PC-3 (cell line): ENCODE measurements at regions not wholly inside any gene's neighbourhood (a gene's known extent, or its start where the extent isn't known, plus 50 kb on each side); places are given as distances from the start of the nearest gene placed in this dataset.

Experiments used
- ATAC-seq: fragments of 200-7000 bp; cut with Tn5 transposase; 2 replicates; pipeline ENCODE4 v1.9.1; 2020; ENCODE audit warnings: mild to moderate bottlenecking, moderate library complexity
- BruUV-seq: library from RNA; stranded (reverse); fragments of 400-500 nt; replicated peaks from 2 replicates; lab custom pipeline; 2021; lab: Mats Ljungman, UMichigan
- CTCF ChIA-PET: fragments of 300-600 bp; sonication (Branson Sonifier 250); formaldehyde crosslinking; loops from one replicate; lab custom pipeline; 2022; ENCODE audit warnings: antibody characterized with exemption; lab: Charles Lee
- POLR2A ChIA-PET: fragments of 300-600 bp; sonication (Branson Sonifier 250); formaldehyde crosslinking; loops from one replicate; lab custom pipeline; 2022; ENCODE audit warnings: antibody characterized with exemption; ENCODE audit not compliant: unreplicated experiment; lab: Charles Lee
- DNase-seq: peaks from one replicate; pipeline ENCODE4 v3.0.0-alpha.2; 2015
- H2AFZ ChIP-seq: fragments of 300-600 bp; sonication (generic); 2 replicates; pipeline ENCODE4 v1.6.0; 2016; ENCODE audit warnings: antibody characterized with exemption, low read length
- H3F3A ChIP-seq: fragments of 300-600 bp; sonication (generic); one replicate; pipeline ENCODE4 v1.6.0; 2017; ENCODE audit warnings: antibody characterized with exemption, low read length, control low read depth, mild to moderate bottlenecking; ENCODE audit not compliant: unreplicated experiment
- H3K27ac ChIP-seq: fragments of 300-600 bp; sonication (generic); 2 replicates; pipeline ENCODE4 v1.5.1; 2016; ENCODE audit warnings: mild to moderate bottlenecking, low read length
- H3K27me3 ChIP-seq: fragments of 300-600 bp; sonication (generic); 2 replicates; pipeline ENCODE4 v1.6.1; 2016; ENCODE audit warnings: low read length, mixed read lengths
- H3K36me3 ChIP-seq: fragments of 300-600 bp; sonication (generic); 2 replicates; pipeline ENCODE4 v1.6.1; 2016; ENCODE audit warnings: low read depth, mixed run types, low read length, mixed read lengths
- H3K4me1 ChIP-seq: fragments of 300-600 bp; sonication (generic); 2 replicates; pipeline ENCODE4 v1.5.1; 2016; ENCODE audit warnings: low read length; ENCODE audit not compliant: insufficient read depth
- H3K4me2 ChIP-seq: fragments of 300-600 bp; sonication (generic); 2 replicates; pipeline ENCODE4 v1.6.0; 2016; ENCODE audit warnings: low read length
- H3K4me3 ChIP-seq: fragments of 300-600 bp; sonication (generic); 2 replicates; pipeline ENCODE4 v1.5.1; 2016; ENCODE audit warnings: mild to moderate bottlenecking, low read length, mixed read lengths
- H3K79me2 ChIP-seq: fragments of 300-600 bp; sonication (generic); 2 replicates; pipeline ENCODE4 v1.6.1; 2017; ENCODE audit warnings: low read length, mixed read lengths
- H3K9ac ChIP-seq: fragments of 300-600 bp; sonication (generic); 2 replicates; pipeline ENCODE4 v1.6.0; 2016; ENCODE audit warnings: mild to moderate bottlenecking, low read length
- H3K9me2 ChIP-seq: fragments of 300-600 bp; sonication (generic); replicated peaks from 2 replicates; pipeline ENCODE4 v1.6.1; 2016; ENCODE audit warnings: mixed run types, low read length, mixed read lengths
- H3K9me3 ChIP-seq: fragments of 300-600 bp; sonication (generic); 2 replicates; pipeline ENCODE4 v1.6.1; 2016; ENCODE audit warnings: low read length, mixed read lengths
- H4K20me1 ChIP-seq: fragments of 300-600 bp; sonication (generic); 2 replicates; pipeline ENCODE4 v1.6.1; 2016; ENCODE audit warnings: low read length, mixed read lengths
- EZH2 ChIP-seq: fragments of 300-600 bp; sonication (generic); IDR thresholded peaks from one replicate; pipeline ENCODE4 v1.6.1; 2017; ENCODE audit warnings: antibody characterized with exemption, mild to moderate bottlenecking, low read length; ENCODE audit not compliant: unreplicated experiment
- EZH2phosphoT487 ChIP-seq: fragments of 300-600 bp; sonication (generic); IDR thresholded peaks from 2 replicates; pipeline ENCODE4 v1.6.1; 2018; ENCODE audit warnings: mild to moderate bottlenecking, antibody characterized with exemption, low read length, borderline replicate concordance
- intact Hi-C: fragments of 100-400 bp; cut with micrococcal nuclease; formaldehyde crosslinking; loops from 2 replicates; pipeline ENCODE4 v1.9.0; 2023
- TF ChIP-seq, protein P1 (sequence below): fragments of 300-600 bp; sonication (generic); conservative IDR thresholded peaks from 2 replicates; pipeline ENCODE4 v1.5.1; 2017; ENCODE audit warnings: antibody characterized with exemption, low read depth, mild to moderate bottlenecking, low read length

DNA sequence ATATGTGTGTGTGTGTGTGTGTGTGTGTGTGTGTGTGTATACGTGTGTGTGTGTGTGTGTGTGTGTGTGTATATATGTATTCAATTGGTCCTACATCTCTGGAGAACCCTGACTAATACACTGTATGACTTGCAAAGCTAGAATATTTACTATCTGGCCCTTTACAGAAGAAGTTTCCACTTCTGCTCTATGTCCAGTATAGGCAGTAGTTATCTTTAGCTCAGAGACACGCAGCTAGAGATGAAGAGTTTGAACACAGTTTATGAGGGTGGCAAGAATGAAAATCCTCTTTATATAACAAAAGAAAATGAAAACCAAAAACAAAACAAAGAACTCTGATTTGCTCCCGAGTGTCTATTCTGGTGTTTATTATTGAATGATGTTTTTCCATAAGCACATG, 201.2 kb downstream of the ASB1 start:
- no peaks in the 10 kb centered on the region for H3K9me2 ChIP-seq
- POLR2A ChIA-PET: no interaction called here

DNA sequence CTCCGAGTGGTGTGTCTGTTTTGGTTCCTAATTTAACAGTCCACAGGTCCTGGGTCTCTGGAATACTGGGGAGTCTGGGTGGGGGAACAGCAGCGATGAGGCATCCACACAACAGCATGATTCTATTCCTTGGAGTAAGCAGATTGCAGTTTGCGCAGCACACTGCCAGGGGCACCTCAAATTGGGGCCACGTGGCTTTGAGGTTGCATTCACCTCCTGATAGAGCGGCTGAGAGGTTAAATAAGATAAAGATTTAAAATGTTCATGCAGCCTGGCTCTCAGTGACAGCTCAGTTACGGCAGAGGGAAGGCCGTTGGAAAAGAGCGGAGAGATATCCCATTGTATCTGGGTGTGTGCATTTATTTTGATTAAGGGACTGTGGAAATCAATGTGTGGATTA, 202.3 kb downstream of the ASB1 start:
- H3K4me1 ChIP-seq: no peaks in the 10 kb centered on the region
- H4K20me1 ChIP-seq: no peaks in the 10 kb centered on the region
- H3K9me3 ChIP-seq: no peaks in the 10 kb centered on the region
- no peak overlapping the region for H3K9ac ChIP-seq
- H3K9me2 ChIP-seq: no peaks in the 10 kb centered on the region
- no peaks in the 10 kb centered on the region for H3K27me3 ChIP-seq
- H2AFZ ChIP-seq: no peak overlapping the region
- H3K4me2 ChIP-seq: no peak overlapping the region
- BruUV-seq: no TSS peak
- H3F3A ChIP-seq: no peaks in the 10 kb centered on the region
- no peak for DNase-seq
- TF ChIP-seq EZH2 (no peak), EZH2phosphoT487 (no peak)
- TF ChIP-seq, protein P1, sequence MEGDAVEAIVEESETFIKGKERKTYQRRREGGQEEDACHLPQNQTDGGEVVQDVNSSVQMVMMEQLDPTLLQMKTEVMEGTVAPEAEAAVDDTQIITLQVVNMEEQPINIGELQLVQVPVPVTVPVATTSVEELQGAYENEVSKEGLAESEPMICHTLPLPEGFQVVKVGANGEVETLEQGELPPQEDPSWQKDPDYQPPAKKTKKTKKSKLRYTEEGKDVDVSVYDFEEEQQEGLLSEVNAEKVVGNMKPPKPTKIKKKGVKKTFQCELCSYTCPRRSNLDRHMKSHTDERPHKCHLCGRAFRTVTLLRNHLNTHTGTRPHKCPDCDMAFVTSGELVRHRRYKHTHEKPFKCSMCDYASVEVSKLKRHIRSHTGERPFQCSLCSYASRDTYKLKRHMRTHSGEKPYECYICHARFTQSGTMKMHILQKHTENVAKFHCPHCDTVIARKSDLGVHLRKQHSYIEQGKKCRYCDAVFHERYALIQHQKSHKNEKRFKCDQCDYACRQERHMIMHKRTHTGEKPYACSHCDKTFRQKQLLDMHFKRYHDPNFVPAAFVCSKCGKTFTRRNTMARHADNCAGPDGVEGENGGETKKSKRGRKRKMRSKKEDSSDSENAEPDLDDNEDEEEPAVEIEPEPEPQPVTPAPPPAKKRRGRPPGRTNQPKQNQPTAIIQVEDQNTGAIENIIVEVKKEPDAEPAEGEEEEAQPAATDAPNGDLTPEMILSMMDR: no peak
- H3K36me3 ChIP-seq: no peaks in the 10 kb centered on the region
- H3K79me2 ChIP-seq: no peaks in the 10 kb centered on the region
- intact Hi-C loops: no loop called here
- ATAC-seq: no peak
- no peak overlapping the region for H3K4me3 ChIP-seq
- H3K27ac ChIP-seq: no peak overlapping the region
- ChIA-PET POLR2A (no interaction called here), CTCF (no interaction called here)

More for the DNA sequence above, 201.2 kb downstream of the ASB1 start:
- Histone ChIP-seq H3K27me3 (no peaks in the 10 kb centered on the region), H3K9me3 (no peaks in the 10 kb centered on the region), H4K20me1 (no peaks in the 10 kb centered on the region), H3F3A (no peaks in the 10 kb centered on the region), H3K4me3 (no peak overlapping the region), H3K9ac (no peak overlapping the region), H2AFZ (no peak overlapping the region), H3K79me2 (no peaks in the 10 kb centered on the region), H3K4me2 (no peak overlapping the region), H3K4me1 (no peaks in the 10 kb centered on the region), H3K36me3 (no peaks in the 10 kb centered on the region), H3K27ac (no peak overlapping the region)
- DNase-seq: no peak
- BruUV-seq: no TSS peak
- intact Hi-C loops: no loop called here
- ATAC-seq: no peak
- CTCF ChIA-PET: no interaction called here
- TF ChIP-seq EZH2 (no peak), EZH2phosphoT487 (no peak)
- TF ChIP-seq, protein P1: no peak

DNA sequence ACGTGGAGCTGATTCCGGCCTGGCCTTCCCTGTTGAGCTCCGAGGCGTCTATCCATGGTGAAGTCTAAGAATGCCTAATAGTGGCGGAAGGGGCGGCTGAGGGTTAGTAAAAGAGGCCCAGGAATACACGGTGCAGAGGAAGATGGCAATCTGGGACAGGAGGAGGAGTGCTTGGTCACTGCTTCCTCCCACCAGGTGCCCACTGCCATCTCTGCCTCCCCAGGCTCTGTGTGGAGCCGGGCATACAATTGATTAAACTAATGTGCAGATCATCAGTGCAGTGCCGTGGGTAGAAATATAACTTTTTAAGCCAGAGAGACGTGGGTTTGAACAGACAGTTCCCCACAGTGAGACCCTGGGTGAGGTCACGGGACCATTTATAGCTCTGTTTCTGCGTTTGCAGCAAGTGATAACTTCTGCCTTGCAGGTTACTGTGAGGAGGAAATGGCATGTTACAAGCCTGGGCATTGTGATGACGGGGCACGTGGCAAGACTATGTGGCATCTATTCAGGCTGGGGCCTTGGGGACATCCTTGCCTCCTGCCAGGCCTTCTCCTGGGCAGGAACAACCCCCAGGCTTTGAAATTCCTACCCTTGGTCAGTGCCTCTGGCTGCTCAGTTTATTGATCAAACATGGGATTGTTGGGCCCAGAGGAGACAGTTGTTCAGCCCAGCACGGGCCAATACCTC, 204.9 kb downstream of the ASB1 start:
- Histone ChIP-seq H3K79me2 (no peaks in the 10 kb centered on the region), H3K27ac (no peak overlapping the region), H3K9me2 (no peaks in the 10 kb centered on the region), H4K20me1 (no peaks in the 10 kb centered on the region), H3K4me1 (peaks cover 4% of the 10 kb centered on the region), H3K36me3 (no peaks in the 10 kb centered on the region), H3F3A (no peaks in the 10 kb centered on the region), H3K27me3 (no peaks in the 10 kb centered on the region), H3K9ac (no peak overlapping the region), H3K4me3 (no peak overlapping the region), H3K4me2 (no peak overlapping the region), H3K9me3 (no peaks in the 10 kb centered on the region), H2AFZ (no peak overlapping the region)
- no TSS peak for BruUV-seq
- TF ChIP-seq EZH2phosphoT487 (no peak), EZH2 (no peak)
- TF ChIP-seq, protein P1: no peak
- ChIA-PET POLR2A (no interaction called here), CTCF (no interaction called here)
- DNase-seq (no peak), ATAC-seq (no peak)
- intact Hi-C loops: no loop called here
